Ascending aorta (tissue), 2 donors: ENCODE measurements at regions not wholly inside any gene's neighbourhood (a gene's known extent, or its start where the extent isn't known, plus 50 kb on each side); places are given as distances from the start of the nearest gene placed in this dataset.

Source experiments
- DNase-seq, 2 donors: peaks; one replicate each; pipeline ENCODE4 v3.0.0-alpha.2; 2019; ENCODE audit warnings: low spot score in 2 of 2
- H3K27ac ChIP-seq, 2 donors: fragments of 200-600 bp; sonication (generic); one replicate each; pipeline ENCODE4 v1.5.1; 2016 to 2017; ENCODE audit warnings: mild to moderate bottlenecking in 1 of 2
- H3K27me3 ChIP-seq: fragments of 200-600 bp; sonication (generic); one replicate; pipeline ENCODE4 v1.5.1; 2017
- H3K36me3 ChIP-seq, 2 donors: fragments of 200-600 bp; sonication (generic); one replicate each; pipeline ENCODE4 v1.5.1; 2016
- H3K4me1 ChIP-seq, 2 donors: fragments of 200-600 bp; sonication (generic); one replicate each; pipeline ENCODE4 v1.5.1; 2016 to 2017; ENCODE audit warnings: mild to moderate bottlenecking in 1 of 2
- H3K4me3 ChIP-seq, 2 donors: fragments of 200-600 bp; sonication (generic); one replicate each; pipeline ENCODE4 v1.5.1; 2016 to 2017; ENCODE audit warnings: mild to moderate bottlenecking in 1 of 2
- H3K9me3 ChIP-seq, 2 donors: fragments of 200-600 bp; sonication (generic); one replicate each; pipeline ENCODE4 v1.5.1; 2016
- intact Hi-C: fragments of 100-400 bp; cut with DNase I; formaldehyde crosslinking; loops from one replicate; pipeline ENCODE4 v1.15.1; 2023
- TF ChIP-seq, protein P1 (sequence below), 3 experiments: fragments of 200-600 bp in 2 of 3; fragments of 450-650 bp in 1 of 3; sonication (generic) in 2 of 3; IDR thresholded peaks; one replicate each; pipeline ENCODE4 v1.5.1; 2016 to 2019; ENCODE audit warnings: antibody characterized with exemption in 3 of 3, mild to moderate bottlenecking in 1 of 3, moderate library complexity in 1 of 3

DNA sequence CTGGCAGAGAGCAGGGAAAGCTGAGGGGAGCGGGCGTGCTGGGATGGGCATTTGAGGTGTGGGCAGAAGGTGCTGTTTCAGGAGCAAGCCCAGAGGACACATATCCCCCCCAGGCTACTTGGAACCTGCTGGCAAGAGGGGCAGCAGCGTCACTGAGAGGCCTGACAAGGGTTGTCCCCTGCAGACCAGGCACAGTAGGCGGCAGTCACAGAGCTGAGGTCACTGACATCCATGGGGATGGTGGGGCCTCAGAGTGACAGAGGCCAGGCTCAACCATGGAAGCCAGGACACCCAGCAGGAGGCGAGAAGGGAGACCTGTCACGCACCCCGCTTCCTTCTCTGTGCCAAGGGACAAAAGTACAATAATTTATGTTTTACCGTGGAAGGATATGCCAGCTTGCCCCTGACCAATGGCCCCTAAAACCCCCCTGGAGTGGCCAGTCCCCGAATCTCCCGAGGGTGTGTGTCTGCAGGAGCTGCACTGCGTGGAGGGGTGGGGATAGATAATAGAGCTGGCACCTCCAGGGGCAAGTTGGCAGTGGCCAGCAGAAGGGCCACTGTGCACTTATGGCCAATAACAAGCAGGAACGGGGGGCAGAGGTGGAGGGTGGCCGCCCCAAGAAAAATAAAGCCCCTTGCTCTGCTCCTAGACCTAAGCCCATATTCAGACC lies 86.3 kb upstream of the SLC66A3 start:
- Histone ChIP-seq H3K9me3 (no peaks in the 10 kb centered on the region), H3K36me3 (no peaks in the 10 kb centered on the region), H3K27me3 (no peaks in the 10 kb centered on the region), H3K4me3 (no peak overlapping the region), H3K27ac (no peak overlapping the region), H3K4me1 (no peaks in the 10 kb centered on the region)
- TF ChIP-seq, protein P1, sequence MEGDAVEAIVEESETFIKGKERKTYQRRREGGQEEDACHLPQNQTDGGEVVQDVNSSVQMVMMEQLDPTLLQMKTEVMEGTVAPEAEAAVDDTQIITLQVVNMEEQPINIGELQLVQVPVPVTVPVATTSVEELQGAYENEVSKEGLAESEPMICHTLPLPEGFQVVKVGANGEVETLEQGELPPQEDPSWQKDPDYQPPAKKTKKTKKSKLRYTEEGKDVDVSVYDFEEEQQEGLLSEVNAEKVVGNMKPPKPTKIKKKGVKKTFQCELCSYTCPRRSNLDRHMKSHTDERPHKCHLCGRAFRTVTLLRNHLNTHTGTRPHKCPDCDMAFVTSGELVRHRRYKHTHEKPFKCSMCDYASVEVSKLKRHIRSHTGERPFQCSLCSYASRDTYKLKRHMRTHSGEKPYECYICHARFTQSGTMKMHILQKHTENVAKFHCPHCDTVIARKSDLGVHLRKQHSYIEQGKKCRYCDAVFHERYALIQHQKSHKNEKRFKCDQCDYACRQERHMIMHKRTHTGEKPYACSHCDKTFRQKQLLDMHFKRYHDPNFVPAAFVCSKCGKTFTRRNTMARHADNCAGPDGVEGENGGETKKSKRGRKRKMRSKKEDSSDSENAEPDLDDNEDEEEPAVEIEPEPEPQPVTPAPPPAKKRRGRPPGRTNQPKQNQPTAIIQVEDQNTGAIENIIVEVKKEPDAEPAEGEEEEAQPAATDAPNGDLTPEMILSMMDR (IDR thresholded peaks at IDR 0.05): no peak
- intact Hi-C loops: no loop called here
- no peak for DNase-seq

DNA sequence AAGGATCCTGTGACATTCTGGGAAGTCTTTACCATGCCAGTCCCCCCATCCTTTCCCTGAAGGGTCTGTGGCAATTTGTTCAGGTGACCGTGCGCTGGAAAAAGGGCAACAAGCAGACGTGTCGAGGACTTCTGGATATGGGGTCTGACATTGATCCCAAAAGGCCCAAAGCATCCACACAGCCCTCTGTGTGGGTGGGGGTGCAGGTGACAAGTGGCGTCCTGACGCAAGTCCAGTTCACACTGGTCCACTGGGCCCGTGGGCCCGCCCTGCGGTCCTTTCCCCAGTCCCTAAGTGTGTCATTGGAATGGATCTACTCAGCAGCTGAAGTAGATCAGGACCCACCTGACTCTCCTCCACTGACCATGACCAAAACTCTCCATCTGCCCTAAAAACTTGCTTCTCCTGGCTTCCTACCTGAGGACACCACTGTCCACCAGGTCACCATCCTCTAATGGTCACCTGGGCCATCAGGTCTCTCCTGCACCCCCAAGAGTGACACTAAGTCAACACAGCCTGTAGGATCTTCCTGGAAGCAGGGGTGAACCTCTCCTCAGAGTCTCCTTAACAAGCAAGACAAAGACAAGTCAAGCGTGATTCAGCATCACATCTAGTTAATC lies 85.6 kb upstream of the SLC66A3 start:
- no peaks in the 10 kb centered on the region for H3K4me1 ChIP-seq
- TF ChIP-seq, protein P1 (IDR thresholded peaks at IDR 0.05): no peak
- H3K4me3 ChIP-seq: no peak overlapping the region
- H3K36me3 ChIP-seq: no peaks in the 10 kb centered on the region
- DNase-seq: no peak
- no peaks in the 10 kb centered on the region for H3K27me3 ChIP-seq
- no peak overlapping the region for H3K27ac ChIP-seq
- intact Hi-C loops: no loop called here
- H3K9me3 ChIP-seq: no peaks in the 10 kb centered on the region

DNA sequence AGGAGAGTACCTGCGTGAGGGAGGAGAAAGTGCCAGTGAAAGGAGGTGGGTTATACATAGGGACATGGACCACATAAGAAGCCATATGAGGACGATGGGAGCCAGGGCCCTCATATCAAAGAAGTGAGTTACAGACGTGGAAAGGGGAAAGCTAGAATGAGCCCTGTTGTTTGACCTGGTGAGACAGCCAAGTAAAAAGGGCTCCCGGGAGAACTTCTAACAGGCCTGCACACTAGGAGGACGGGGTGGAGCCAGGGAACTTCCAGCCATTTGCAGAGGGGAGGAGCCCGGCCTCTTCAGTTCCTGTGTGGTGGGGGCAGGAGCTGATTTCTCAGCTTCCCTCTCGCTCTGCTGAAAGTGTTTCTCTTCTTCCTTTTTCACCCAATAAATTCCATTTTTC lies 84.1 kb upstream of the SLC66A3 start:
- intact Hi-C loops: no loop called here
- no peaks in the 10 kb centered on the region for H3K36me3 ChIP-seq
- DNase-seq: no peak
- H3K4me3 ChIP-seq: no peak overlapping the region
- no peaks in the 10 kb centered on the region for H3K27me3 ChIP-seq
- no peak overlapping the region for H3K27ac ChIP-seq
- no peaks in the 10 kb centered on the region for H3K9me3 ChIP-seq
- H3K4me1 ChIP-seq: no peaks in the 10 kb centered on the region
- TF ChIP-seq, protein P1 (IDR thresholded peaks at IDR 0.05): no peak

DNA sequence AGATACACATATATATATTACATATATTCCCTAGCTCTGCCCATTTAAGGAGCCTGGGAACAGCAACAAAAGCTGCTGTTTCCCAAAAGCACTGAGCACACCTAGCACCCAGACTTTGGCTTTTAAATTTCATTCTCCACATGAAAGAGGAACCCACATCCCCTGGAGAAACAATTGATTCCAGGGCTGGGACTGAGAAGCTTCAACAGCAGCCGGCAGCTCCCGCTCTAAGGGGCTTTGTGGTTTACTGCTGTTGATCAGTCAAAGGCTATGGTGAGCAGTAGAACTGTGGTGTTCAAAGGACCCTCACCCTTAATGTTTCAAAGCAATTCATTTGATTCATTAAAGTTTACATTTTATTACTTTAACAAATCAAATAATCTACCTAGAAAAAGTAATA lies 83.3 kb upstream of the SLC66A3 start:
- Histone ChIP-seq H3K36me3 (no peaks in the 10 kb centered on the region), H3K27ac (no peak overlapping the region), H3K27me3 (no peaks in the 10 kb centered on the region), H3K4me1 (no peaks in the 10 kb centered on the region), H3K9me3 (no peaks in the 10 kb centered on the region), H3K4me3 (no peak overlapping the region)
- no peak for DNase-seq
- TF ChIP-seq, protein P1 (IDR thresholded peaks at IDR 0.05): no peak
- intact Hi-C loops: no loop called here

DNA sequence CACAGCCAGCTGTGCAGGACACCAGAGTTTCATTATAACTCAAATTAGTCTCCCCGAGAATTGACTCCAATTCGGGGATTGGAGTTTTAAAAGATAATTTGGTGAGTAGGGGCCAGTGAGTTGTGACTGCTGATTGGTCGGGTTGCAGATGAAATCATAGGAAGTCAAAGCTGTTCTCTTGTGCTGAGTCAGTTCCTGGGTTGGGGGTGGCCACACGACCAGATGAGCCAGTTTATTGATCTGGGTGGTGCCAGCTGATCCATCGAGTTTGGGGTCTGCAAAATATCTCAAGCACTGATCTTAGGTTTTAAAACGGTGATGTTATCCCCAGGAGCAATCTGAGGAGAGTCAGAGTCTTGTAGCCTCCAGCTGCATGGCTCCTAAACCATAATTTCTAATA lies 82.7 kb upstream of the SLC66A3 start:
- Histone ChIP-seq H3K27me3 (no peaks in the 10 kb centered on the region), H3K36me3 (no peaks in the 10 kb centered on the region), H3K4me1 (no peaks in the 10 kb centered on the region), H3K9me3 (no peaks in the 10 kb centered on the region), H3K27ac (no peak overlapping the region), H3K4me3 (no peak overlapping the region)
- TF ChIP-seq, protein P1 (IDR thresholded peaks at IDR 0.05): no peak
- DNase-seq: no peak
- intact Hi-C loops: no loop called here
